SK-N-DZ (cell line): ENCODE measurements at regions not wholly inside any gene's neighbourhood (a gene's known extent, or its start where the extent isn't known, plus 50 kb on each side); places are given as distances from the start of the nearest gene placed in this dataset.

Source experiments
- DNase-seq: peaks from one replicate; pipeline ENCODE4 v3.0.0-alpha.2; 2015; ENCODE audit warnings: low spot score

- DNase-seq, result no peak
Measured at GRCh38 chr21:26784974-26785373, 60.2 kb downstream of the ADAMTS1 start.

- DNase-seq, result no peak
Measured at GRCh38 chr21:26783466-26784195, 61.6 kb downstream of the ADAMTS1 start.

- DNase-seq, result no peak
Measured at GRCh38 chr21:26782747-26783146, 62.5 kb downstream of the ADAMTS1 start.

- DNase-seq, result no peak
Measured at GRCh38 chr21:26782331-26782730, 62.9 kb downstream of the ADAMTS1 start.

- DNase-seq, result no peak
Measured at GRCh38 chr21:26781331-26781730, 63.9 kb downstream of the ADAMTS1 start.

- DNase-seq, result no peak
Measured at GRCh38 chr21:26777166-26777565, 68.0 kb downstream of the ADAMTS1 start.

GRCh38 chr21:26776310-26777021, 68.7 kb downstream of the ADAMTS1 start:
- DNase-seq, result no peak

- no peak for DNase-seq
Measured at GRCh38 chr21:26773058-26773457, 72.2 kb downstream of the ADAMTS1 start.

- peak; percentile 24 for DNase-seq
Measured at GRCh38 chr21:26769613-26770188, 75.5 kb downstream of the ADAMTS1 start.

GRCh38 chr21:26766826-26767325, 78.3 kb downstream of the ADAMTS1 start:
- no peak for DNase-seq

- DNase-seq, result no peak
Measured at GRCh38 chr21:26761174-26761915, 83.9 kb downstream of the ADAMTS1 start.

- DNase-seq, result no peak
Measured at GRCh38 chr21:26759731-26760130, 85.5 kb downstream of the ADAMTS1 start.

- no peak for DNase-seq
Measured at GRCh38 chr21:26758083-26758880, 86.9 kb downstream of the ADAMTS1 start.

GRCh38 chr21:26756491-26757159, 88.6 kb downstream of the ADAMTS1 start:
- no peak for DNase-seq

GRCh38 chr21:26754853-26755252, 90.4 kb downstream of the ADAMTS1 start:
- DNase-seq, result no peak

- DNase-seq, result no peak
Measured at GRCh38 chr21:26753822-26754221, 91.4 kb downstream of the ADAMTS1 start.

GRCh38 chr21:26752849-26753248, 92.4 kb downstream of the ADAMTS1 start:
- no peak for DNase-seq

- DNase-seq, result no peak
Measured at GRCh38 chr21:26751305-26751704, 93.9 kb downstream of the ADAMTS1 start.

- DNase-seq, result no peak
Measured at GRCh38 chr21:26748066-26748465, 97.1 kb downstream of the ADAMTS1 start.

GRCh38 chr21:26747216-26747615, 98.0 kb downstream of the ADAMTS1 start:
- no peak for DNase-seq
